IMR-90 (cell line): ENCODE measurements at regions not wholly inside any gene's neighbourhood (a gene's known extent, or its start where the extent isn't known, plus 50 kb on each side); places are given as distances from the start of the nearest gene placed in this dataset.
"Not testable (repeated sequence)": the region's sequence is repeated elsewhere in the genome, so short reads cannot be mapped to it uniquely, and the experiment has no call there.

Experiments used
- ATAC-seq: fragments of 200-7000 bp; cut with Tn5 transposase; 2 replicates; pipeline ENCODE4 v1.9.1; 2020; ENCODE audit warnings: low read depth, mild to moderate bottlenecking, moderate library complexity
- BruUV-seq: library from RNA; stranded (reverse); fragments of 400-500 nt; replicated peaks from 2 replicates; lab custom pipeline; 2021; lab: Mats Ljungman, UMichigan
- CTCF ChIA-PET: fragments of 300-600 bp; formaldehyde crosslinking; extraction: SDS; loops from one replicate; lab custom pipeline; 2021; ENCODE audit warnings: antibody characterized with exemption; lab: Yijun Ruan, JAX
- POLR2A ChIA-PET: fragments of 300-600 bp; sonication (Branson Sonifier 250); formaldehyde crosslinking; loops from one replicate; lab custom pipeline; 2022; ENCODE audit warnings: antibody characterized with exemption; ENCODE audit not compliant: unreplicated experiment; lab: Charles Lee
- DNase-seq: peaks from one replicate; pipeline ENCODE4 v3.0.0; 2013
- H2AFZ ChIP-seq: replicated peaks from 2 replicates; pipeline ENCODE3; 2013; ENCODE audit warnings: low read length, mild to moderate bottlenecking; ENCODE audit not compliant: poor library complexity
- H2AK5ac ChIP-seq: 2 replicates; pipeline ENCODE4 v1.6.1; 2013; ENCODE audit warnings: low read depth, low read length, inconsistent platforms
- H2AK9ac ChIP-seq: replicated peaks from 2 replicates; pipeline ENCODE3; 2013; ENCODE audit warnings: mild to moderate bottlenecking, low read depth, low read length, moderate library complexity; ENCODE audit not compliant: poor library complexity
- H2BK120ac ChIP-seq: 2 replicates; pipeline ENCODE4 v1.6.1; 2013; ENCODE audit warnings: low read depth, low read length, inconsistent platforms
- H2BK15ac ChIP-seq: 3 replicates; pipeline ENCODE4 v1.6.1; 2013; ENCODE audit warnings: low read depth, low read length, inconsistent platforms
- H2BK20ac ChIP-seq: 2 replicates; pipeline ENCODE4 v1.6.1; 2013; ENCODE audit warnings: low read depth, mild to moderate bottlenecking, inconsistent platforms, low read length, moderate library complexity
- H2BK5ac ChIP-seq: 2 replicates; pipeline ENCODE4 v1.6.1; 2013; ENCODE audit warnings: mild to moderate bottlenecking, low read depth, low read length, inconsistent platforms; ENCODE audit not compliant: poor library complexity, severe bottlenecking
- H3K14ac ChIP-seq: replicated peaks from 2 replicates; pipeline ENCODE4 v1.6.1; 2013; ENCODE audit warnings: low read depth, low read length, inconsistent platforms
- H3K18ac ChIP-seq: 2 replicates; pipeline ENCODE4 v1.6.1; 2013; ENCODE audit warnings: low read depth, low read length, control low read depth
- H3K23ac ChIP-seq: 2 replicates; pipeline ENCODE4 v1.6.1; 2013; ENCODE audit warnings: low read depth, low read length, inconsistent platforms
- H3K27ac ChIP-seq: 2 replicates; pipeline ENCODE4 v1.5.1; 2013; ENCODE audit warnings: mild to moderate bottlenecking, control low read depth, low read length; ENCODE audit not compliant: insufficient read depth
- H3K27me3 ChIP-seq: 2 replicates; pipeline ENCODE4 v1.6.1; 2013; ENCODE audit warnings: low read length; ENCODE audit not compliant: control insufficient read depth, insufficient read depth
- H3K36me3 ChIP-seq: 2 replicates; pipeline ENCODE4 v1.6.1; 2013; ENCODE audit warnings: low read length, mixed read lengths; ENCODE audit not compliant: control insufficient read depth, insufficient read depth
- H3K4ac ChIP-seq: 2 replicates; pipeline ENCODE4 v1.6.1; 2013; ENCODE audit warnings: low read depth, low read length, inconsistent platforms
- H3K4me1 ChIP-seq: 2 replicates; pipeline ENCODE4 v1.6.1; 2013; ENCODE audit warnings: low read length, mixed read lengths; ENCODE audit not compliant: control insufficient read depth, insufficient read depth
- H3K4me2 ChIP-seq: 2 replicates; pipeline ENCODE4 v1.6.1; 2013; ENCODE audit warnings: low read depth, mild to moderate bottlenecking, control low read depth, low read length, moderate library complexity
- H3K4me3 ChIP-seq: 2 replicates; pipeline ENCODE4 v1.5.1; 2013; ENCODE audit warnings: low read depth, mild to moderate bottlenecking, control low read depth, low read length, moderate library complexity; ENCODE audit not compliant: insufficient read depth
- H3K56ac ChIP-seq: 2 replicates; pipeline ENCODE4 v1.6.1; 2013; ENCODE audit warnings: low read length, inconsistent platforms; ENCODE audit not compliant: insufficient read depth; ENCODE audit errors: extremely low read depth
- H3K79me1 ChIP-seq, 2 experiments: 2 replicates each; pipeline ENCODE4 v1.6.1; 2013; ENCODE audit warnings: low read length in 2 of 2, inconsistent platforms in 1 of 2, low read depth in 1 of 2
- H3K9ac ChIP-seq: 2 replicates; pipeline ENCODE4 v1.6.1; 2013; ENCODE audit warnings: low read depth, low read length, control low read depth
- H3K9me1 ChIP-seq: 2 replicates; pipeline ENCODE4 v1.6.1; 2013; ENCODE audit warnings: low read length, inconsistent platforms; ENCODE audit not compliant: insufficient read depth
- H3K9me3 ChIP-seq: 2 replicates; pipeline ENCODE4 v1.6.1; 2013; ENCODE audit warnings: low read length; ENCODE audit not compliant: control insufficient read depth, insufficient read depth
- H4K20me1 ChIP-seq: 2 replicates; pipeline ENCODE4 v1.6.1; 2013; ENCODE audit warnings: low read length, inconsistent platforms; ENCODE audit not compliant: insufficient read depth
- H4K5ac ChIP-seq: 2 replicates; pipeline ENCODE4 v1.6.1; 2013; ENCODE audit warnings: mild to moderate bottlenecking, low read depth, low read length, control low read depth
- H4K8ac ChIP-seq, 2 experiments: 2 replicates each; pipeline ENCODE4 v1.6.1; 2013; ENCODE audit warnings: low read depth in 2 of 2, low read length in 2 of 2, control low read depth in 1 of 2, inconsistent platforms in 1 of 2
- H4K91ac ChIP-seq: 2 replicates; pipeline ENCODE4 v1.6.1; 2013; ENCODE audit warnings: low read depth, low read length, inconsistent platforms; ENCODE audit not compliant: insufficient read depth
- WGBS, 2 experiments: methylation state at CpG; one replicate each; pipeline versions ENCODE4 v1.1.5 to v1.1.7; 2013; ENCODE audit warnings: missing lambda C conversion rate in 2 of 2; ENCODE audit not compliant: insufficient read length in 1 of 2; ENCODE audit errors: extremely low coverage in 2 of 2; 5-methylcytosine and 5-hydroxymethylcytosine counted together
- dilution Hi-C: fragments of 300-500 bp; cut with HindIII; formaldehyde crosslinking; loops from one replicate; pipeline ENCODE4 v1.14.3; 2018; ENCODE audit warnings: low sequenced_read_pairs; ENCODE audit not compliant: unreplicated experiment
- in situ Hi-C: fragments of 300-500 bp; cut with MboI; formaldehyde crosslinking; loops from 3 replicates; pipeline ENCODE4 v1.14.3; 2019; ENCODE audit warnings: low sequenced_read_pairs, inconsistent platforms, mixed read lengths
- intact Hi-C: fragments of 100-400 bp; cut with micrococcal nuclease; formaldehyde crosslinking; loops from 2 replicates; pipeline ENCODE4 v1.10.0; 2022

DNA sequence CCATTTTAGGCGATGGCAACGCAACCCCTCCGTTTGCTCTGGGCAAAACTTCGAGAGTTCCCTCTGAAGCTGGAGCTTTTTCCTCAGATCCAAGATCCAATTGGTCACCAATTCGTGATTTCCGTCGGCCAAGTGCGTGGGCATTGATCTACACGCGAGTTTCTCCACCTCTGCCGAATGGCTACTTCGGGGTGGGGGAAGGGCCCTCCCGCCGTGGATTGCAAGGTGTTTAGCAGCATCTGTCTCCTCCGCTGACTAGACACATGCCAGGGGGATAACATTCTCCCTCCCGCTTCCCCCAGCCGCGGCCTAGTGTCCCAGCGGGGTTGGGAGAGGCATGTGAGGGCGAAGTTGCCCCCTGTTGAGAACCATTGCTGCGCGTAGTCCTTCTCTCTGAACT lies 120.6 kb downstream of the PPIAL4A start:
- in situ Hi-C loops, H3K9ac ChIP-seq, H3K9me3 ChIP-seq, H2BK5ac ChIP-seq, H3K79me1 ChIP-seq, H3K4ac ChIP-seq, DNase-seq, H2AFZ ChIP-seq, H4K91ac ChIP-seq, dilution Hi-C loops, H3K56ac ChIP-seq, H3K36me3 ChIP-seq, H3K23ac ChIP-seq, ATAC-seq, H3K27ac ChIP-seq, H2AK5ac ChIP-seq, H3K4me1 ChIP-seq, H2AK9ac ChIP-seq, intact Hi-C loops, H3K14ac ChIP-seq, H4K20me1 ChIP-seq, H3K4me2 ChIP-seq, H3K18ac ChIP-seq, H4K5ac ChIP-seq, POLR2A ChIA-PET, CTCF ChIA-PET, H2BK120ac ChIP-seq, BruUV-seq, H4K8ac ChIP-seq, H3K9me1 ChIP-seq, H2BK20ac ChIP-seq, H2BK15ac ChIP-seq, H3K4me3 ChIP-seq: not testable (repeated sequence)
- WGBS, 2 experiments = no CpG with 5 or more reads among the region's 22 CpGs
- peaks cover 16% of the 10 kb centered on the region for H3K27me3 ChIP-seq

DNA sequence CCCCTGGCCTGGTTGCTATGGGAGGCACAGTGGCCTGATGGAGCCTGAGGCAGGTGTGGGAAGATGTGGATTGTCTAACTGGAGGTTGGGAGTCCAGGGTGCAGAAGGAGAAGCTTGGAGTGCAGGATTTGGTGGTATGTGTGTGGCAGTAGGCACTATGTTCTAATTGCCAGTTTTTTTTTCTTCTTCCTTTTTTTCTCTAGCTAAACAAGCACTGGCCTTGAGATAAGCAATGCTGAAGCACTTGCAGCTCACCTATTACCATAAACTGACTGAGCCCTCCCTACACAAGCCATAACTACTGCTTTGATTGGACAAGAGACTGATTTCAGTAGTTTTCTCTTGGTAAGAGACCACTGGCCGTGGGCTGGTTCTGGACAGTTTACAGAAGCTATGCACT lies 123.6 kb downstream of the PPIAL4A start:
- dilution Hi-C loops, ATAC-seq: not testable (repeated sequence)

More for the DNA sequence above, 123.6 kb downstream of the PPIAL4A start:
- H3K27ac ChIP-seq, H2AK9ac ChIP-seq, H3K4me2 ChIP-seq, H3K4me1 ChIP-seq, H3K27me3 ChIP-seq, H3K36me3 ChIP-seq, H2BK5ac ChIP-seq, BruUV-seq, H2BK15ac ChIP-seq, H3K23ac ChIP-seq, H2BK20ac ChIP-seq, H2BK120ac ChIP-seq, H4K5ac ChIP-seq, H4K8ac ChIP-seq, DNase-seq, H3K14ac ChIP-seq, in situ Hi-C loops, H3K9me1 ChIP-seq, intact Hi-C loops, POLR2A ChIA-PET, H2AFZ ChIP-seq, H3K9ac ChIP-seq, H3K79me1 ChIP-seq, H3K56ac ChIP-seq, H4K20me1 ChIP-seq, H3K9me3 ChIP-seq, CTCF ChIA-PET, H3K18ac ChIP-seq, H3K4ac ChIP-seq, H4K91ac ChIP-seq, H3K4me3 ChIP-seq, H2AK5ac ChIP-seq: not testable (repeated sequence)
- no CpG with 5 or more reads among the region's 1 CpG for WGBS, 2 experiments
